K562 (cell line): ENCODE measurements at regions not wholly inside any gene's neighbourhood (a gene's known extent, or its start where the extent isn't known, plus 50 kb on each side); places are given as distances from the start of the nearest gene placed in this dataset.

Experiments used
- ATAC-seq: fragments of 200-7000 bp; cut with Tn5 transposase; 3 replicates; pipeline ENCODE4 v1.9.1; 2020; ENCODE audit warnings: moderate library complexity
- BruUV-seq: library from RNA; stranded (reverse); fragments of 400-500 nt; replicated peaks from 2 replicates; lab custom pipeline; 2021; lab: Mats Ljungman, UMichigan
- CTCF ChIA-PET: fragments of 300-600 bp; formaldehyde crosslinking; extraction: SDS; loops from one replicate; lab custom pipeline; 2021; ENCODE audit warnings: low intra/inter-chr PET ratio; lab: Yijun Ruan, JAX
- POLR2A ChIA-PET: fragments of 300-600, 350-650 bp; sonication (Branson Sonifier 250); formaldehyde crosslinking; extraction: SDS; loops from one replicate; lab custom pipeline; 2021; ENCODE audit warnings: antibody characterized with exemption, inconsistent platforms; lab: Yijun Ruan, JAX
- DNase-seq, 4 experiments: peaks; one replicate each; pipeline versions ENCODE4 v3.0.0 to v3.0.0-alpha.2; 2011 to 2018; ENCODE audit warnings: low spot score in 3 of 4, mixed read lengths in 3 of 4; ENCODE audit errors: extremely low read depth in 1 of 4
- FAIRE-seq: peaks from 2 replicates; lab custom pipeline; 2011; peaks lifted over from hg19 to GRCh38; lab: Jason Lieb, UNC
- H2AFZ ChIP-seq: 2 replicates; pipeline ENCODE4 v1.6.0; 2011; ENCODE audit warnings: low read depth, low read length, control low read depth, inconsistent platforms
- H3K27ac ChIP-seq: fragments of 200-600 bp; 3 replicates; pipeline ENCODE4 v1.8.0; 2011; ENCODE audit warnings: low read depth, mild to moderate bottlenecking, control low read depth, inconsistent platforms, low read length, moderate library complexity, mixed read lengths; ENCODE audit errors: extremely low read depth
- H3K27me3 ChIP-seq, 2 experiments: fragments of 300-600 bp in 1 of 2; 2 replicates in 1 of 2; 3 replicates in 1 of 2; pipeline versions ENCODE4 v1.6.0 to v1.8.0; 2011; ENCODE audit warnings: inconsistent platforms in 2 of 2, low read length in 2 of 2, mild to moderate bottlenecking in 1 of 2, mixed read lengths in 1 of 2, moderate library complexity in 1 of 2; ENCODE audit not compliant: control insufficient read depth in 2 of 2, insufficient read depth in 2 of 2
- H3K36me3 ChIP-seq: fragments of 300-600 bp; 3 replicates; pipeline ENCODE4 v1.8.0; 2011; ENCODE audit warnings: mild to moderate bottlenecking, low read length, inconsistent platforms; ENCODE audit not compliant: control insufficient read depth, insufficient read depth
- H3K4me1 ChIP-seq, 2 experiments: fragments of 200-600 bp in 1 of 2; replicated peaks in 1 of 2; 2 replicates in 1 of 2; 3 replicates in 1 of 2; pipeline versions ENCODE4 v1.5.1 to v1.8.0; 2011; ENCODE audit warnings: inconsistent platforms in 2 of 2, low read length in 2 of 2, mild to moderate bottlenecking in 1 of 2, mixed read lengths in 1 of 2, moderate library complexity in 1 of 2; ENCODE audit not compliant: control insufficient read depth in 2 of 2, insufficient read depth in 2 of 2
- H3K4me2 ChIP-seq: 2 replicates; pipeline ENCODE4 v1.6.1; 2011; ENCODE audit warnings: low read length, control low read depth, inconsistent platforms, mixed read lengths; ENCODE audit not compliant: insufficient read depth
- H3K4me3 ChIP-seq: fragments of 200-600 bp; sonication (generic), shearing (Covaris generic); 2 replicates; pipeline ENCODE4 v1.5.1; 2016; ENCODE audit warnings: control low read depth, inconsistent platforms
- H3K79me2 ChIP-seq: fragments of 200-600 bp; 3 replicates; pipeline ENCODE4 v1.8.0; 2011; ENCODE audit warnings: low read length, inconsistent platforms; ENCODE audit not compliant: control insufficient read depth, insufficient read depth
- H3K9ac ChIP-seq, 2 experiments: 2 replicates each; pipeline versions ENCODE4 v1.6.0 to v1.6.1; 2011; ENCODE audit warnings: low read depth in 2 of 2, low read length in 2 of 2, control low read depth in 1 of 2, inconsistent platforms in 1 of 2, mild to moderate bottlenecking in 1 of 2, mixed read lengths in 1 of 2; ENCODE audit not compliant: insufficient read depth in 1 of 2
- H3K9me1 ChIP-seq: one replicate; pipeline ENCODE4 v1.6.0; 2011; ENCODE audit warnings: inconsistent platforms, mild to moderate bottlenecking, low read length, moderate library complexity; ENCODE audit not compliant: control insufficient read depth, insufficient read depth
- H3K9me3 ChIP-seq: replicated peaks from 2 replicates; pipeline ENCODE4 v1.5.1; 2011; ENCODE audit warnings: low read depth, low read length, inconsistent platforms; ENCODE audit not compliant: control insufficient read depth, insufficient read depth
- H4K20me1 ChIP-seq: replicated peaks from 2 replicates; pipeline ENCODE4 v1.6.1; 2011; ENCODE audit warnings: low read length, inconsistent platforms, mixed read lengths; ENCODE audit not compliant: control insufficient read depth, insufficient read depth
- ARID3A ChIP-seq: IDR thresholded peaks from 2 replicates; pipeline ENCODE4 v1.6.1; 2012; ENCODE audit warnings: low read depth, low read length, improper control_type of control experiment, borderline replicate concordance
- BCOR ChIP-seq: fragments of 450-650 bp; IDR thresholded peaks from 2 replicates; pipeline ENCODE4 v1.6.1; 2016
- CHAMP1 ChIP-seq: fragments of 450-650 bp; IDR thresholded peaks from 2 replicates; pipeline ENCODE4 v1.6.1; 2016; ENCODE audit warnings: mild to moderate bottlenecking
- MED1 ChIP-seq: sonication (generic); formaldehyde crosslinking; IDR thresholded peaks from 2 replicates; pipeline ENCODE4 v1.8.1; 2023; ENCODE audit warnings: missing genetic modification reagents, borderline replicate concordance
- PHF20 ChIP-seq: fragments of 450-650 bp; IDR thresholded peaks from 2 replicates; pipeline ENCODE4 v1.6.1; 2018; ENCODE audit not compliant: partially characterized antibody
- TAF1 ChIP-seq: IDR thresholded peaks from 2 replicates; pipeline ENCODE4 v1.6.1; 2011; ENCODE audit warnings: mild to moderate bottlenecking, low read length, moderate library complexity; ENCODE audit not compliant: insufficient read depth, control insufficient read depth, severe bottlenecking; ENCODE audit errors: extremely low read depth
- THRB ChIP-seq: fragments of 450-650 bp; formaldehyde crosslinking; conservative IDR thresholded peaks from 2 replicates; pipeline ENCODE4 v1.4.0; 2022; ENCODE audit warnings: mild to moderate bottlenecking, missing genetic modification characterization
- ZNF699 ChIP-seq: fragments of 250-450 bp; sonication (Bioruptor Pico); IDR thresholded peaks from 2 replicates; pipeline ENCODE4 v1.8.0; 2021; ENCODE audit warnings: mild to moderate bottlenecking, moderate library complexity; ENCODE audit not compliant: insufficient replicate concordance
- WGBS: fragments of 100-300 bp; shearing (Covaris generic); methylation state at CpG from one replicate; pipeline ENCODE4 v1.1.6; 2016; ENCODE audit warnings: low coverage, mixed read lengths; ENCODE audit not compliant: insufficient coverage; ENCODE audit errors: missing lambda C conversion rate; 5-methylcytosine and 5-hydroxymethylcytosine counted together
- in situ Hi-C: fragments of 300-500 bp; cut with MboI; formaldehyde crosslinking; loops from 4 replicates; pipeline ENCODE4 v1.15.0; 2018; ENCODE audit warnings: inconsistent platforms, mixed read lengths
- intact Hi-C: fragments of 100-400 bp; cut with micrococcal nuclease; formaldehyde crosslinking; loops from 2 replicates; pipeline ENCODE4 v1.14.2; 2022
- TF ChIP-seq, protein P1 (sequence below): fragments of 450-650 bp; conservative IDR thresholded peaks from 2 replicates; pipeline ENCODE4 v1.6.1; 2016; ENCODE audit warnings: missing genetic modification characterization, low read depth, mild to moderate bottlenecking, control low read depth, missing compliant biosample characterization

DNA sequence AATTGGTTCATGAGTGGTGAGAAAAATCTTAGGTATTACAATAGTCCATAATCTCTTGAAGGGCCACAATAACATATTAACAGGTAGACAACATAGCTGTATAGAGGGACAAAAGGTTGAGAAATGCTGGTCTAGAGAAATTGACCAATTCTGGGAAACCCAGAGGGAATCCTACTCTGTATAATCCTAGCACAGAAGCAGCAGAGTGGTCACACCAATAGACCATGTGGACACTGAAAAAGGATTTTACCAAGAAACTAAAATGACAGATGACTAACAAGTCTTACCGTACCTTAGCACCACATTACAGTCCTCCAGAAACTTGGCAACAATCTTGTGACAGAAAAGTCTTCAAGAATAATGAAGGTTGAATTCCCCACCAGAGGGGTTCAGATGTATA lies 169.1 kb upstream of the PCDH18 start:
- BruUV-seq: no TSS peak
- Histone ChIP-seq H3K27me3 (no peaks in the 10 kb centered on the region), H3K4me2 (no peak overlapping the region), H3K4me3 (no peak overlapping the region), H3K36me3 (no peaks in the 10 kb centered on the region), H3K27ac (no peak overlapping the region), H3K9ac (no peak overlapping the region), H2AFZ (no peak overlapping the region), H3K9me3 (no peaks in the 10 kb centered on the region), H4K20me1 (no peaks in the 10 kb centered on the region), H3K9me1 (no peaks in the 10 kb centered on the region), H3K4me1 (no peaks in the 10 kb centered on the region), H3K79me2 (no peaks in the 10 kb centered on the region)
- ChIA-PET CTCF (no interaction called here), POLR2A (no interaction called here)
- no peak for TF ChIP-seq THRB (CRISPR knock-in tag)
- in situ Hi-C loops (no loop called here), intact Hi-C loops (no loop called here)
- no peak for DNase-seq
- 0% methylated on average over 1 of the region's 1 CpG for WGBS
- FAIRE-seq: no peak
- ATAC-seq: no peak

DNA sequence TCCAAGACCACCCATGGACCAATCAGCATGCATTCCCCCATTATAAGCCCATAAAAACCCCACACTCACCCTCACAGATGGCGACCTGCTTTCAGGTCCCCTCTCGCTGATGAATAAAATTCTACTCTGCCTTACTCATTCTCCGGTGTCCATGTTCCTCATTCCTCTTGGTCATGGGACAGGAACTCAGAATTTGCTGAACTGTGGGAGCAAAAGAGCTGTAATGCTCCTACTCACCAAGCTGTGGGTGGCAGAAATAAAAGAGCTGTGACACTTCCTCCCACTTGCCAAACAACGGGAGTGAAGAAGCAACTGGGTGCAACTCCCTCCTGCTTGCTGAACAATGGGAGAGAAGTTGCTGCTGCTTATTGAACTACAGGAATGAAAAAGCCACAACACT lies 168.5 kb upstream of the PCDH18 start:
- no peak overlapping the region for H3K27ac ChIP-seq
- FAIRE-seq (no peak), DNase-seq (no peak), ATAC-seq (no peak)
- H3K9me3 ChIP-seq: no peaks in the 10 kb centered on the region
- no peaks in the 10 kb centered on the region for H3K27me3 ChIP-seq
- POLR2A ChIA-PET: no interaction called here
- no peaks in the 10 kb centered on the region for H4K20me1 ChIP-seq
- intact Hi-C loops: no loop called here
- CTCF ChIA-PET: no interaction called here
- H3K79me2 ChIP-seq: no peaks in the 10 kb centered on the region
- H3K36me3 ChIP-seq: no peaks in the 10 kb centered on the region
- H3K9ac ChIP-seq: no peak overlapping the region
- WGBS: 0% methylated on average over 4 of the region's 4 CpGs
- no peaks in the 10 kb centered on the region for H3K9me1 ChIP-seq
- H3K4me2 ChIP-seq: no peak overlapping the region
- H3K4me1 ChIP-seq: no peaks in the 10 kb centered on the region
- no peak overlapping the region for H2AFZ ChIP-seq
- in situ Hi-C loops: no loop called here
- no TSS peak for BruUV-seq
- no peak overlapping the region for H3K4me3 ChIP-seq
- TF ChIP-seq PHF20: no peak
- no peak for TF ChIP-seq MED1 (CRISPR knock-in tag)
- TF ChIP-seq ZNF699 (CRISPR knock-in tag): no peak
- TF ChIP-seq TAF1: no peak
- no peak for TF ChIP-seq ARID3A
- TF ChIP-seq CHAMP1: no peak
- TF ChIP-seq, protein P1, sequence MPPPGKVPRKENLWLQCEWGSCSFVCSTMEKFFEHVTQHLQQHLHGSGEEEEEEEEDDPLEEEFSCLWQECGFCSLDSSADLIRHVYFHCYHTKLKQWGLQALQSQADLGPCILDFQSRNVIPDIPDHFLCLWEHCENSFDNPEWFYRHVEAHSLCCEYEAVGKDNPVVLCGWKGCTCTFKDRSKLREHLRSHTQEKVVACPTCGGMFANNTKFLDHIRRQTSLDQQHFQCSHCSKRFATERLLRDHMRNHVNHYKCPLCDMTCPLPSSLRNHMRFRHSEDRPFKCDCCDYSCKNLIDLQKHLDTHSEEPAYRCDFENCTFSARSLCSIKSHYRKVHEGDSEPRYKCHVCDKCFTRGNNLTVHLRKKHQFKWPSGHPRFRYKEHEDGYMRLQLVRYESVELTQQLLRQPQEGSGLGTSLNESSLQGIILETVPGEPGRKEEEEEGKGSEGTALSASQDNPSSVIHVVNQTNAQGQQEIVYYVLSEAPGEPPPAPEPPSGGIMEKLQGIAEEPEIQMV (tag): no peak
- no peak for TF ChIP-seq BCOR
